HCT116 (cell line): ENCODE measurements at regions not wholly inside any gene's neighbourhood (a gene's known extent, or its start where the extent isn't known, plus 50 kb on each side); places are given as distances from the start of the nearest gene placed in this dataset.

Experiments
- ATAC-seq: fragments of 200-7000 bp; cut with Tn5 transposase; 2 replicates; pipeline ENCODE4 v1.9.1; 2020; ENCODE audit warnings: mild to moderate bottlenecking, moderate library complexity
- BruUV-seq: library from RNA; stranded (reverse); fragments of 400-500 nt; replicated peaks from 2 replicates; lab custom pipeline; 2021; lab: Mats Ljungman, UMichigan
- CTCF ChIA-PET: fragments of 300-600 bp; sonication (Branson Sonifier 250); formaldehyde crosslinking; loops from one replicate; lab custom pipeline; 2021; ENCODE audit warnings: antibody characterized with exemption; lab: Charles Lee
- POLR2A ChIA-PET: fragments of 300-600, 350-600 bp; sonication (Branson Sonifier 250); formaldehyde crosslinking; loops from one replicate; lab custom pipeline; 2021; ENCODE audit warnings: antibody characterized with exemption; lab: Charles Lee
- RAD21 ChIA-PET, 2 experiments: fragments of 300-600 bp; sonication (Branson Sonifier 250); formaldehyde crosslinking; loops; one replicate each; lab custom pipeline; 2023; ENCODE audit warnings: low total read pairs in 2 of 2; ENCODE audit not compliant: uncharacterized antibody in 2 of 2, unreplicated experiment in 2 of 2, low non-redundant PET in 1 of 2; lab: Charles Lee
- DNase-seq: peaks from one replicate; pipeline ENCODE4 v3.0.0-alpha.2; 2010; ENCODE audit warnings: low read depth, low spot score
- H2AFZ ChIP-seq: fragments of 200-600 bp; shearing (Covaris generic), sonication (generic); 2 replicates; pipeline ENCODE4 v1.6.1; 2017; ENCODE audit warnings: low read depth, mixed run types, mixed read lengths, antibody characterized with exemption, low read length; ENCODE audit not compliant: poor library complexity, severe bottlenecking
- H3K27ac ChIP-seq: 2 replicates; pipeline ENCODE4 v1.5.1; 2012; ENCODE audit warnings: low read depth, low read length
- H3K27me3 ChIP-seq: fragments of 200-600 bp; sonication (generic); 2 replicates; pipeline ENCODE4 v1.6.1; 2016; ENCODE audit warnings: mixed run types, low read length, mixed read lengths; ENCODE audit not compliant: insufficient read depth
- H3K36me3 ChIP-seq, 2 experiments: fragments of 200-500 bp in 1 of 2; fragments of 200-600 bp in 1 of 2; sonication (Bioruptor generic) in 1 of 2; sonication (generic) in 1 of 2; 2 replicates each; pipeline versions ENCODE4 v1.5.1 to v1.6.1; 2014 to 2016; ENCODE audit warnings: low read length in 2 of 2, inconsistent platforms in 1 of 2, mixed read lengths in 1 of 2, mixed run types in 1 of 2; ENCODE audit not compliant: insufficient read depth in 2 of 2, control insufficient read depth in 1 of 2
- H3K4me1 ChIP-seq, 2 experiments: fragments of 200-600 bp in 1 of 2; sonication (generic) in 1 of 2; 2 replicates each; pipeline versions ENCODE4 v1.5.1 to v1.6.1; 2012 to 2017; ENCODE audit warnings: low read length in 2 of 2, inconsistent platforms in 1 of 2, mild to moderate bottlenecking in 1 of 2, mixed read lengths in 1 of 2, mixed run types in 1 of 2, moderate library complexity in 1 of 2; ENCODE audit not compliant: insufficient read depth in 2 of 2, control insufficient read depth in 1 of 2
- H3K4me2 ChIP-seq: fragments of 200-600 bp; sonication (generic); 2 replicates; pipeline ENCODE4 v1.6.1; 2017; ENCODE audit warnings: mixed run types, low read length, mixed read lengths
- H3K4me3 ChIP-seq, 2 experiments: fragments of 200-600 bp in 1 of 2; sonication (generic) in 1 of 2; replicated peaks in 1 of 2; 2 replicates each; pipeline ENCODE4 v1.5.1; 2011 to 2016; ENCODE audit warnings: low read length in 2 of 2, control low read depth in 1 of 2, low read depth in 1 of 2, mild to moderate bottlenecking in 1 of 2, mixed read lengths in 1 of 2, mixed run types in 1 of 2
- H3K79me2 ChIP-seq: fragments of 200-600 bp; sonication (generic); 2 replicates; pipeline ENCODE4 v1.6.1; 2017; ENCODE audit warnings: mild to moderate bottlenecking, mixed run types, low read length, moderate library complexity, mixed read lengths; ENCODE audit not compliant: insufficient read depth
- H3K9ac ChIP-seq: fragments of 200-600 bp; sonication (generic); 2 replicates; pipeline ENCODE4 v1.6.1; 2016; ENCODE audit warnings: low read length, mixed read lengths
- H3K9me2 ChIP-seq: fragments of 200-600 bp; sonication (generic), shearing (Covaris generic); 2 replicates; pipeline ENCODE4 v1.6.1; 2017; ENCODE audit warnings: mixed run types, mild to moderate bottlenecking, moderate library complexity; ENCODE audit not compliant: insufficient read depth
- H3K9me3 ChIP-seq, 2 experiments: fragments of 200-500 bp in 1 of 2; fragments of 200-600 bp in 1 of 2; sonication (Bioruptor generic) in 1 of 2; sonication (generic) in 1 of 2; 2 replicates each; pipeline ENCODE4 v1.6.1; 2014 to 2017; ENCODE audit warnings: low read length in 2 of 2, mixed read lengths in 2 of 2, inconsistent platforms in 1 of 2, low read depth in 1 of 2, mild to moderate bottlenecking in 1 of 2, mixed run types in 1 of 2, moderate library complexity in 1 of 2; ENCODE audit not compliant: control insufficient read depth in 1 of 2, insufficient read depth in 1 of 2
- H4K20me1 ChIP-seq: fragments of 200-600 bp; sonication (generic), shearing (Covaris generic); 2 replicates; pipeline ENCODE4 v1.6.1; 2017; ENCODE audit warnings: mixed run types, mild to moderate bottlenecking, moderate library complexity; ENCODE audit not compliant: insufficient read depth
- ATF3 ChIP-seq: IDR thresholded peaks from 2 replicates; pipeline ENCODE4 v1.6.1; 2012
- CBX3 ChIP-seq: IDR thresholded peaks from 2 replicates; pipeline ENCODE4 v1.6.1; 2012; ENCODE audit warnings: low read depth
- CEBPB ChIP-seq: IDR thresholded peaks from 2 replicates; pipeline ENCODE4 v1.6.1; 2012; ENCODE audit warnings: low read depth
- CTCF ChIP-seq, 3 experiments: fragments of 200-600 bp in 1 of 3; sonication (generic) in 1 of 3; IDR thresholded peaks in 2 of 3; conservative IDR thresholded peaks in 1 of 3; 2 replicates each; pipeline ENCODE4 v1.5.1; 2012 to 2017; ENCODE audit warnings: low read depth in 2 of 3, low read length in 2 of 3, antibody characterized with exemption in 1 of 3, borderline replicate concordance in 1 of 3, control low read depth in 1 of 3, mild to moderate bottlenecking in 1 of 3, mixed read lengths in 1 of 3, mixed run types in 1 of 3, moderate library complexity in 1 of 3; ENCODE audit not compliant: insufficient read depth in 1 of 3
- EGR1 ChIP-seq: IDR thresholded peaks from 2 replicates; pipeline ENCODE4 v1.6.1; 2012; ENCODE audit warnings: low read depth
- ELF1 ChIP-seq: IDR thresholded peaks from 2 replicates; pipeline ENCODE4 v1.6.1; 2012; ENCODE audit warnings: low read depth, borderline replicate concordance
- JUND ChIP-seq: IDR thresholded peaks from 2 replicates; pipeline ENCODE4 v1.6.1; 2012
- MAX ChIP-seq: IDR thresholded peaks from 2 replicates; pipeline ENCODE4 v1.6.1; 2012
- POLR2A ChIP-seq: IDR thresholded peaks from 2 replicates; pipeline ENCODE4 v1.7.0; 2011; ENCODE audit warnings: borderline replicate concordance; ENCODE audit not compliant: insufficient read depth, insufficient read length; ENCODE audit errors: extremely low read depth
- REST ChIP-seq: IDR thresholded peaks from 2 replicates; pipeline ENCODE4 v1.6.1; 2012; ENCODE audit warnings: low read depth
- SIN3A ChIP-seq: IDR thresholded peaks from 2 replicates; pipeline ENCODE4 v1.6.1; 2012; ENCODE audit warnings: low read depth
- SRF ChIP-seq: IDR thresholded peaks from 2 replicates; pipeline ENCODE4 v1.6.1; 2012; ENCODE audit warnings: low read depth
- TCF7L2 ChIP-seq: IDR thresholded peaks from 2 replicates; pipeline ENCODE4 v1.7.0; 2011; ENCODE audit warnings: borderline replicate concordance, inconsistent platforms; ENCODE audit not compliant: insufficient read depth, insufficient read length; ENCODE audit errors: extremely low read depth
- YY1 ChIP-seq: IDR thresholded peaks from 2 replicates; pipeline ENCODE4 v1.6.1; 2011; ENCODE audit warnings: low read length, low read depth, moderate library complexity, mild to moderate bottlenecking; ENCODE audit not compliant: insufficient replicate concordance; ENCODE audit errors: extremely low read depth
- ZBTB33 ChIP-seq: IDR thresholded peaks from 2 replicates; pipeline ENCODE4 v1.6.1; 2011; ENCODE audit warnings: mild to moderate bottlenecking, low read length, moderate library complexity; ENCODE audit not compliant: insufficient replicate concordance; ENCODE audit errors: extremely low read depth
- ZFX ChIP-seq: fragments of 450-650 bp; IDR thresholded peaks from 2 replicates; pipeline ENCODE4 v1.6.1; 2017
- ZNF274 ChIP-seq: fragments of 200-500 bp; sonication (Bioruptor generic); IDR thresholded peaks from 2 replicates; pipeline ENCODE4 v1.6.1; 2014; ENCODE audit warnings: mild to moderate bottlenecking, low read depth, low read length, inconsistent platforms
- intact Hi-C: fragments of 100-400 bp; cut with micrococcal nuclease; formaldehyde crosslinking; loops from 2 replicates; pipeline ENCODE4 v1.10.0; 2022

GRCh38 chr16:85258629-85259028 lies 146.4 kb upstream of the CIBAR2 start:
- H3K4me3 ChIP-seq: no peak overlapping the region
- ChIA-PET CTCF (interaction anchor here (2.2 kb wide), 1 partner anchor 13 kb away, joined by 8 read pairs; no protein-coding TSS in a partner anchor), RAD21 (no interaction called here), POLR2A (interaction anchor here (0.6 kb wide), 1 partner anchor 353 kb away, joined by 5 read pairs; no protein-coding TSS in a partner anchor)
- no peaks in the 10 kb centered on the region for H3K27me3 ChIP-seq
- no peak for DNase-seq
- H3K9me2 ChIP-seq: no peaks in the 10 kb centered on the region
- intact Hi-C loops: no loop called here
- H3K9me3 ChIP-seq: no peaks in the 10 kb centered on the region
- no peaks in the 10 kb centered on the region for H3K36me3 ChIP-seq
- H2AFZ ChIP-seq: no peak overlapping the region
- no peak overlapping the region for H3K27ac ChIP-seq
- no peak for TF ChIP-seq ATF3
- no peak for TF ChIP-seq ZFX
- no peak for TF ChIP-seq JUND
- TF ChIP-seq ELF1: no peak
- TF ChIP-seq CBX3: no peak
- no peak for TF ChIP-seq ZNF274
- TF ChIP-seq SRF: no peak
- no peak for TF ChIP-seq YY1
- TF ChIP-seq EGR1: no peak
- no peak for TF ChIP-seq CEBPB
- TF ChIP-seq CTCF (IDR thresholded peaks at IDR 0.05 in 2 of 3, conservative IDR thresholded peaks at IDR 0.05 in 1 of 3; ENCODE audit: borderline replicate concordance in 1 of 3, insufficient read depth in 1 of 3, low read depth in 2 of 3, low read length in 2 of 3): no peak
- no peak for TF ChIP-seq REST
- no peak for TF ChIP-seq MAX
- no peak for TF ChIP-seq SIN3A
- TF ChIP-seq ZBTB33: no peak
- no peak for TF ChIP-seq POLR2A
- TF ChIP-seq TCF7L2: no peak
- H3K4me2 ChIP-seq: no peak overlapping the region
- BruUV-seq: no TSS peak
- no peaks in the 10 kb centered on the region for H3K79me2 ChIP-seq
- H3K9ac ChIP-seq: no peak overlapping the region
- H4K20me1 ChIP-seq: no peaks in the 10 kb centered on the region
- peaks cover 1% of the 10 kb centered on the region in 2 experiments; a peak in 2 of 4 replicates for H3K4me1 ChIP-seq
- ATAC-seq: no peak
